Activated CD8-positive, alpha-beta memory T cell treated with anti-CD3 and anti-CD28 coated beads, Interleukin-2, amount 50 U/mL, for 48 hours (primary cell): ENCODE measurements at regions not wholly inside any gene's neighbourhood (a gene's known extent, or its start where the extent isn't known, plus 50 kb on each side); places are given as distances from the start of the nearest gene placed in this dataset.
"Not testable (repeated sequence)": the region's sequence is repeated elsewhere in the genome, so short reads cannot be mapped to it uniquely, and the experiment has no call there.

Experiments
- DNase-seq: peaks from one replicate; pipeline ENCODE4 v3.0.0-alpha.2; 2020

DNA sequence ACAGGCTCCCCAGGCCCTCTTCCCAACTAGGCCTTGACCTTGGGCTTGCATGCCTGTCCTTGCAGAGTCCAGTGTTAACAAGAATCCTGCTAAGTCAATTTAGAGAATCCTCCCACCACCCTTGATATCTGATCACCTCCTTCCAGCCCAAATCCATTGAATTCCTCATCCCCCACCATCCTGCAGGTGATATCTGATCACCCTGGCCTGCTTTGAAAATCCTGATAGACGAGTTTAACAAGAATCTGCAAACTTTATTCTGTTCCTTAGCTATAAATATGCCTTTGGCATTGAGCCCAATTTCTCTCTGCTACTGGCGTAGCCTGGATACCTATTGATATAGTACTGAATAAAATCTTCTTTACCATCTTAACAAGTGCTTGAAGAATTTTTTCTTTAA is 125.5 kb downstream of the DIRAS2 start:
- no peak for DNase-seq

DNA sequence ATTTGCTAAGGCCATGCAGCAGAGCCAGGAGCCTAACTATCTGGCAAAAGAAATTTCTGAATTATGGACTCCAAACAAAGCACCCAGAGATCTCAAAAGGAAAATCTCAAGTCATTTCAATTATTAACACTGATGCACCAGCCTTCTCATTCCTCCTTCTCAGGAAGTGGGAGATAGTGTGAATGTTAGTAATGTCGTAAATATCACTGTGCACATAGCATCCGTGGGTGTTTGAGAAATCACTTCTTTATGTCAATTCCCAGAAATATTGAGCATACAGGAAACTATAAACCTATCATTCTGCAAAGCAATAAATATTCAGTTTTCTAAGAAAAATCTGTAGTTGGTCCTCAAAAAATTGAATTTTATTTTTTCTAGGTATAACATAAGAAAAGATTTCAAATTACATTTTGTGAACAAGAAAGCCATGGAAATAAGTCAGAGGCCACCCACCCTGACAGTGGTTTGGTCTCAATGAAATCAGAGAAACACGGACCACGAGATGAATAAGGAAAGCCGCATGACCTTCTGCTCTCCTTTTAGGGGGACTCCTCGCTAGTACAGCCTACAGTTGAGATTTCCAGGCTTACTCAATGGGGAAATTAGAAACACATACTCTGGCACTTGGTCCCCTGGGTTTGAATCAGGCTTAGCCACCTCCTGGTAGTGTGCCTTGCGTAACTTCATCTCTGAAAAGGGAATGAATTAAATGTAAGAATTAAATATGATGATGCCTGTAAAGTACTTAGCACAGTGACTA is 120.6 kb downstream of the DIRAS2 start:
- DNase-seq = no peak

DNA sequence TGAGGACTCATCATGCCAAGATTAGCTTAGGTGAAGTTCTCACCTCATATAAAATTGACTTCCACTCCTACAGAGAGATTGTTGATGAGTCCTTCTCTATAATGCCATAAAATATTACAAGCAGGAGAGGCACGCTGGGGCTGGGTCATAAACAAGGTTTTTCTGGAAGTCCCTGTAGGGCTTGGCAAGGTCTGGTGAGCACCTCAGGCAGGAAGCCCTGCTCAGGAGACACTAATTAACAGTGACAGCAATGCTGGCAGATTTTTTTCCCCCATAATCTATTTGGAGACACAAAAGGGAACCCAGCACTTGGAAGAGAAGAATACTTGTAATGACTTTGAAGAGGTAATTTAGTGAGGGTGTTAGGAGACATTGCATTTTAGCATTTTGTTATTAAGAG is 118.7 kb downstream of the DIRAS2 start:
- no peak for DNase-seq

DNA sequence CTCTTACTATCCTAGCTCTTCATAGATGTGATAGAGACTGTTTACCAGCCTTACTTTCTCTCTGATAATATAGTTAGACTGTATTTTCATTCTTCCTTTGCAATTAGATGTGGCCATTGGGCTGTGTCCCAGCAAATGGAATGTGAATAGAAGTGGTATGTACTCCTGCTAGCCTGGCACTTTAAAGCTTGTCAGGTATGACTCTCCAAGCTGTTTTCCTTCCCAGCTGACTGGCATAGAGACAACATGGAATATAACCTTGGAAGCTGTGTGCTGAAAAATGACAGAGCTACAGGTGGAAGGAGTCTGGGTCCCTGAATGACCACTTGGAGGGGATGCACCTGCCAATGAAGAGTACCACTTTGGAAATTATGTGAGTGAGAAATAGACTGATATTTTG is 116.2 kb downstream of the DIRAS2 start:
- DNase-seq = no peak

DNA sequence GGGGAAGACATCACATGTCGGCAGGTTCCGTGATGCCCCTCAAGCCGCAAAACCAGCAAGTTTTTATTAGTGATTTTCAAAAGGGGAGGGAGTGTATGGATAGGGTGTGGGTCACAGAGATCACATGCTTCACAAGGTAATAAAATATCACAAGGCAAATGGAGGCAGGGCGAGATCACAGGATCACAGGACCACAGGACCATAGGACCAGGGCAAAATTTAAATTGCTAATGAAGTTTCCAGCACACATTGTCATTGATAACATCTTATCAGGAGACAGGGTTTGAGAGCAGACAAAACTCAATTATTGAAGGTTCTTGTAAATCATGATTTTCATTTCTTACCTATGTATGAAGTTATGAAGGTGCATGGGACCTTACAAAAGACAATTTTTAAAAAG is 106.5 kb downstream of the DIRAS2 start:
- DNase-seq = not testable (repeated sequence)

DNA sequence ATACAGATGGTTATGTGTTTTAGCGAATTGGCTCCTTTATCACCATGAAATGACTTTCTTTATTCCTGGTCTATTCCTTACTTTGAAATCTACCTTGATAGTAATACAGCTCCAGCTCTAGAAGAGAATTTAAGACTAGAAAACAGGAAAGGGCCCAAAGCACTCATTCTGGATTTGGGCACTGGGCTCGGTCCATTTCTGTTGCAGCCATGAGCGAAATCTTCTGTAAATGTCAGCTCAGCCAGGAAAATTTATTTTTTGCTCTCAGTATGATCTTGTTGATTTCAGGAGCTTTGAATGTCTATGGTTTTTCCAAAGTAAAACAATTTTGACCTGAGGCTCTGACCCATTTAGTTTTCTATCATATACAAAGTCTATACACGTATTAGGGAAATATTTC is 104.1 kb downstream of the DIRAS2 start:
- DNase-seq = no peak

DNA sequence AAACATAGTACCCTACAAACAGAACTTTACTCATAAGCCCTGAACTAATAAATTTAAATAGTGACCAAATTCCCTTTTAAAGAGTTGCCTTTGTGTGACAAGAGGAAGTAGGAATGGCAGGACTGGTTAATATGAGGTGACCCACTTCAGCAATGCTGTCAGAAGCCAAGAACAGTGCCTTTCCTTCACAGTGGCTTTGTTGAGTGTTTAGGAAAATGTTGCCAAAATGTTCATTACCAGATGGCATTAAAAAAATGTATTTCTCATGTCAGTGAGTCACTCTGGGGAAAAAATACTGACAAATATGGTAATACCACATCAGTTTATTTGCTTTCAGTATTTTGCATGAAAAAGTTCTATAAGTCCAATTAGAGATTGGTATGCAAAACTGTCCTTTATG is 103.3 kb downstream of the DIRAS2 start:
- no peak for DNase-seq

DNA sequence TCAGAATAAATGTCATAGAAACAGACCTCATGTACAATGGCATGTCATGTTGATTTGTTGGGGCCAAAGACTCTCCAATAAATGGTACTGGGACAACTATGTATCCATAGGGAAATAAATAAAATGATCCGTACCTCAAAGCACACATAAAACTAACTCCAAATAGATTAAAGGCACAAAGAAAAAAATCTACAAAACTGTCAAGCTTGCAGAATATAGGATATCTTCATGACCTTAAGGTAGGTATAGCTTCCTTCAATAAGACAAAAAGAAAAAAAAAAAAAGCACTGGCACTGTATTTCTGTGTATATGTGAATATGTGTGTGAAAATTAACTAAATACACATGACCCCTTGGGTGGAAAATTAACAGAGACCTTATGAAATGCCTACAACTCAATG is 101.9 kb downstream of the DIRAS2 start:
- no peak for DNase-seq

DNA sequence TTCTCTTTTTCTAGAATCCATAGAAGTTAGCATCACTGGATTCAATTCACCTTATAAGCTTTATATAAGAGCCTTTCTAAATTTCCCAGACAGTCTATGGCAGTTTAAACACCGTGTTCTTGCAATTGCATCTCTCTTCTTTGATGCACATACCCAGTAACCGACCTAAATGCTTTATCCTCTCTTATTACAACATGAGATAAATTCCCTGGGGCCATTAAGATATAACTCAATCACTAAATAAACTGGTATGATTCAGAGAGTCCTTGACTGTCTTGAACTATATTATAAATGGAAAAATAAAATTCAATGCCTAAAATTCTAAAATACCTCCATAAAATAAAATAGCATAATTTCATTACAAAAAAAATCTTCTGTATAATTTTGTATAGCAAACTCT is 98.1 kb downstream of the DIRAS2 start:
- DNase-seq = no peak

DNA sequence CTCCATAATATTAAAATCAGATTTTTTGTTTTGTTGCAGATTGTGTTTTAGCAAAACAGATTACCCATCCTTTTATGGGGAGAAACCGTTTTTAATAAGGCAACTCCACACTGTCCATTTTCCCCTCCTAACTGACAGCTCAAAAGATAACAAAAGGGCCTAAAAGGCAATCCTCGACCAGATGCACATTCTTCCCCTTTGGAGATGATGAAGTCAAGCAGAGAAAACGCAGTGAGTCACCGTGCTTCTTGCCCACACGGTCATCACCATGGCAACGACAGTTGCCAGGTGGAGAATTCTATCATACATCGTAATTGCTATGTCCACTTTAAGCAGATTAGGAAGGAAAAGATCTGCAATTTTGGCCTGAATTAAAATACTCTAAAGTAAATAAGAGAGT is 96.4 kb downstream of the DIRAS2 start:
- no peak for DNase-seq

DNA sequence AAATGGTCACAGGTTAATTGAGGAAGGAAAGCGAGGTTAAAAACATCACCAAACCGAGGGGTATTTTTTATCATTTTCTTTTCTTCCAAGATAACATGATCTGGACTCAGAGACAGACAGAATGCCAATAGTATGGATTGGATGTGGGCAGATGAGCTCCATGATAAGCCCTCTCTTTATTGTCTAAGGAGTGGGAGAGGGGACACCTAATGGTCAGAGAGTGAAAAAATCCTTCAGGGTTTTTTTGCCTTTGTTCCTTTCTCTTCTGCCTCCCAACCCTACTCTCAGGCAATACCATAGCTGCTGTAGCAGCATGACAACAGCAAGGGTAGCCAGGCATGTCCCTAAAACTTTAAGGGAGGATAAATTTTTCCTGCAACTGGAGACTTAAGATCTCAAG is 94.7 kb downstream of the DIRAS2 start:
- DNase-seq = no peak

DNA sequence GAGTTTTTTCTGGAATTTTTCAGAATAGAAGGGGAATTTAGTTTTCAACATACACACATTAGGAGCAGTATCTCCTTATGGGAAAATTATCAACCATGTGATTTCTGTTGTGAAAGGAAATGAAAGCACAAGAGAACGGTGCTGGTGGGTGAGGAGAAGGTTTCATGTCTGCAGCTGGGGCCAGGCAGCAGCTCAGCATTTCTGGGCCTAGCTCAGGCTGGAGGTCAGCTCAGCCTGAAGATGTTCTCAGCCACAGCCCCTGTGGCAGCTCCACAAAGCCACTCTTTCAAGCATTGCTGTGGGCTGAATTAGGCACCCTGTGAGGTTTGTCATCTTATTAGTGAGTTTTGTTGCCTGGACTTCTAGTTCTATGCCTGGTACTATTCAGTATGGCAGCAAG is 90.3 kb downstream of the DIRAS2 start:
- no peak for DNase-seq

DNA sequence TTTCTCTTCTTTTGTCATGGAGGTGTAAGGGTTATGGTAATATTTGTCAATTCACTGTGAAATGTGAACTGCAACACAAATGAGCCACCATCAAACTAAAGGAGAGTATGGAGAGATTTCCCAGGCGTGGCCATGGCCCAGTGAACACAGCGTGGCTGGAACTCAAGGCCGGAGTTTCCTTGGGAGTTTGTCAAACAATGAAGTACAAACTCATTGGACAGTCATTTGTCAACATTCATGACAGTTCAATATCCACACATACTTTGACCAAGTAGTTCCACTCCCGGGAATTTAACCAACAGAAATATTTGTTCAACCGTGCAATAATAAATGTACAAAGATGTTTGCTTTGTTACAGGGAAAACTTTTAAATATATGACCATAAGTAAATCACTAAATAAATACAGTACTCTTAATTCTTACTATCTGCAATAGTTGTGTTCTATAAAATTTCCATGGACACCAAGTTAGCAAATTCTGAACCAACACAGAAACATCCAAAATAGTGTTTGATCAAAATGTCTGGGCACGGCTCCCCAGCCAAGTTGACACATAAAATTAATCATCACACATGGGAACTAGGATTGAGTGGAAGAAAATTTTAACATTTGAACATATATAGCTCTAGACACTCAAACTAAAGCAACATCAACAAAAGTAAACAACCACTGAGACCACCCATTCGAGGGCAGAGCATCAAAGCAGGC is 87.1 kb downstream of the DIRAS2 start:
- DNase-seq = no peak

DNA sequence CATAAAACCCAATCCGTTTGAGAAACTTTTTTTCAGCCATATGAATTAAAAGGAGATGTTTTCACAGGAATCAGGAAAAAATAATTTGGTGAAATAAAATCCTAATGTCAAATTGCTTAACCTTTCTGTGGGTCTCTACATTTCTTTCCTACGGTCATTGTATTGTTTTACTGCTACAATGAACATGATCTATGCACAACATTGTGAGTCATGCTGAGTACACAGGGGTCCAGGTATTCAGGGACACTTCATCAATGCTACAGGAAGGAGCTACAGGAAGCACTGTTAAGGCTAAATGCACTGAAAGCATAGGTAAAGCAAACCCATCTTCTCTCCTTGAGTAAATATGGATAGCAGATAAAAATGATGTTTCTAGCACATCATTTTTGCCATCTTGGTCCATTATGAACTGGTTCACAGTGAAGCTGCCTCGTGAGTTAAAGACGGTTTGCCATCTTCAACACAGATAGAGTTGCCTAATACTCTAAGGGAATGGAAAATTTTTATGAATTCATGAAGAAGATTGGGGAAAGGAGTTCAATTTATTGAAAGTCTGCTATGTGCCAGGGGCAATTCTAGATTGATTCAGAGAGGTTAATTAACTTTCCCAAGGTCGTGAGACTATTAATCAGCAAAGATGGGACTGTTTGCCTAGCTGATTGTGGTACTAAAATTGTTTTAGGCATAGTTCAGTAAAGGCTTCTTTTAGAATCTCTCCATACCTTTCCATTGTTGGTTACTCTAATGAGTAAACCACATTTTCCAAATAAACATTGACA is 85.5 kb downstream of the DIRAS2 start:
- DNase-seq = no peak

DNA sequence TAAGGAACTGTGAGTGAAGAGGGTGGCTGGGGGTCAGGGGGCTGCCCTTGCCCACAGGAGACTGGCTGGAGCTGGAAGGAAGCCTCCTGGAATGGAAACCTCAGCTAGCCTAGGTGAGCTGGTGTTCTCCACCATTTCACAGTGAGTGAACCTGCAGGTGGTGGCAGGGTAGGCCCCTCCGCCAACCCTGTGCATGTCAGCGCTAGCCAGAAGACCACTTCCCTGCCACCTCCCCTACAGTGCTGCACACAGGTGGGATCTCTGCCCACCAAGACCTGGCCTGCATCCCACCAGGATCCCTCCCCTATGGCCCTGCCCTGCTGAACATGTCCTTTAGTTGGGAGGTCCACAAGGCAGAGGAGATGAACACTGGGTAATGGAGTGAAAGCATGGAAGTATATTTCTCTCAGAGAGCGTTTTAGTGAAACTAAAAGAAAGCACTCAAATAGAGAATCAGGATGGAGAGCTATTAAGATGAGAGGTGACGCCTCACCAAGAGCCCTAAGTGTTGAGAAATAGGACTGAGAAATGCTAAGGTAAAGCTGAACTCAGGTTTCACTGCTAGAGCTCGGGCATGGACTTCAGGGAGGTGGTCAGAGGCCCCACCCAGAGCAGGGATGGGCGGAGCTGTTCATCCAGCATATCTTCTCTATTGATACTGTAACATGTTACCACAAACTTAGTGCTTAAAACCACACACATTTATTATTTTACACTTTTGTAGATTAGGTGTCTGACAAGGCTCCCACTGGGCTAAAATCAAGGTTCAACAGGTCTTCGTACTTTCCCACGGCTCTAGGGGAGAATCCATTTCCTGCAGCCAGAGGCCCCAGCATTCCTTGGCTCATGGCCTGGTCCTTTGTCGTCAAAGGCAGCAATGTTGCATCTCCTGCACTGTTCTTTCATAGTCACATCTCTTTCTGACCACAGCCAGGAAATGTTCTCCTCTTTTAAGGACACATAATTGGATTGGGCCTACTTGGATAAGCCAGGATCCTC is 83.2 kb downstream of the DIRAS2 start:
- no peak for DNase-seq
